HepG2 (cell line): ENCODE measurements at regions not wholly inside any gene's neighbourhood (a gene's known extent, or its start where the extent isn't known, plus 50 kb on each side); places are given as distances from the start of the nearest gene placed in this dataset.

Experiments used
- ATAC-seq: fragments of 200-7000 bp; cut with Tn5 transposase; 3 replicates; pipeline ENCODE4 v1.9.1; 2020; ENCODE audit warnings: mild to moderate bottlenecking, moderate library complexity
- BruUV-seq: library from RNA; stranded (reverse); fragments of 400-500 nt; replicated peaks from 2 replicates; lab custom pipeline; 2021; lab: Mats Ljungman, UMichigan
- CTCF ChIA-PET: fragments of 300-600 bp; formaldehyde crosslinking; extraction: SDS; loops from one replicate; lab custom pipeline; 2021; ENCODE audit warnings: low total read pairs, inconsistent platforms, low intra/inter-chr PET ratio; lab: Yijun Ruan, JAX
- POLR2A ChIA-PET: fragments of 350-600 bp; sonication (Branson Sonifier 250); formaldehyde crosslinking; loops from one replicate; lab custom pipeline; 2020; ENCODE audit warnings: antibody characterized with exemption, inconsistent platforms; lab: Yijun Ruan, JAX
- DNase-seq: peaks from one replicate; pipeline ENCODE4 v3.0.0-alpha.2; 2015; ENCODE audit warnings: low spot score
- FAIRE-seq: peaks from 3 replicates; lab custom pipeline; 2011; peaks lifted over from hg19 to GRCh38; lab: Jason Lieb, UNC
- H2AFZ ChIP-seq: one replicate; pipeline ENCODE4 v1.6.1; 2011; ENCODE audit warnings: low read length, inconsistent platforms
- H3K27ac ChIP-seq: fragments of 300-600 bp; 3 replicates; pipeline ENCODE4 v1.8.0; 2011; ENCODE audit warnings: mixed run types, mild to moderate bottlenecking, mixed read lengths, low read length, inconsistent platforms; ENCODE audit not compliant: insufficient read depth; ENCODE audit errors: extremely low read length
- H3K27me3 ChIP-seq, 2 experiments: fragments of 200-600 bp in 1 of 2; 2 replicates in 1 of 2; 3 replicates in 1 of 2; pipeline versions ENCODE4 v1.6.0 to v1.8.0; 2011; ENCODE audit warnings: low read length in 2 of 2, mild to moderate bottlenecking in 2 of 2, moderate library complexity in 2 of 2, inconsistent platforms in 1 of 2; ENCODE audit not compliant: insufficient read depth in 2 of 2, control insufficient read depth in 1 of 2
- H3K36me3 ChIP-seq, 2 experiments: fragments of 200-600 bp in 1 of 2; replicated peaks in 1 of 2; 2 replicates in 1 of 2; 3 replicates in 1 of 2; pipeline versions ENCODE4 v1.5.1 to v1.8.0; 2011; ENCODE audit warnings: low read length in 2 of 2, inconsistent platforms in 1 of 2; ENCODE audit not compliant: insufficient read depth in 2 of 2, control insufficient read depth in 1 of 2
- H3K4me1 ChIP-seq: 2 replicates; pipeline ENCODE4 v1.5.1; 2012; ENCODE audit warnings: low read length, inconsistent platforms; ENCODE audit not compliant: insufficient read depth
- H3K4me2 ChIP-seq: 2 replicates; pipeline ENCODE4 v1.6.0; 2011; ENCODE audit warnings: low read depth, low read length, inconsistent platforms
- H3K4me3 ChIP-seq, 3 experiments: fragments of 200-600 bp in 1 of 3; sonication (generic), shearing (Covaris generic) in 1 of 3; replicated peaks in 1 of 3; 2 replicates each; pipeline ENCODE4 v1.5.1; 2011 to 2016; ENCODE audit warnings: low read length in 3 of 3, inconsistent platforms in 2 of 3, low read depth in 2 of 3, mild to moderate bottlenecking in 2 of 3, control low read depth in 1 of 3, mixed read lengths in 1 of 3; ENCODE audit not compliant: insufficient read depth in 1 of 3
- H3K79me2 ChIP-seq: one replicate; pipeline ENCODE4 v1.6.1; 2011; ENCODE audit warnings: low read length, inconsistent platforms; ENCODE audit not compliant: insufficient read depth
- H3K9ac ChIP-seq: 2 replicates; pipeline ENCODE4 v1.6.0; 2011; ENCODE audit warnings: mild to moderate bottlenecking, low read depth, low read length, inconsistent platforms; ENCODE audit not compliant: insufficient read depth
- H3K9me3 ChIP-seq: 2 replicates; pipeline ENCODE4 v1.5.1; 2012; ENCODE audit warnings: mild to moderate bottlenecking, low read length
- H4K20me1 ChIP-seq: 2 replicates; pipeline ENCODE4 v1.6.0; 2011; ENCODE audit warnings: inconsistent platforms, mild to moderate bottlenecking, low read length, moderate library complexity; ENCODE audit not compliant: insufficient read depth
- CEBPZ ChIP-seq: IDR thresholded peaks from 2 replicates; pipeline ENCODE4 v1.6.1; 2012; ENCODE audit warnings: low read length, improper control_type of control experiment
- HNF1B ChIP-seq: sonication (generic); formaldehyde crosslinking; IDR thresholded peaks from 2 replicates; pipeline ENCODE4 v1.5.1; 2020; ENCODE audit warnings: mild to moderate bottlenecking, moderate library complexity, missing genetic modification reagents
- KLF6 ChIP-seq: IDR thresholded peaks from 2 replicates; pipeline ENCODE4 v1.8.0; 2016; ENCODE audit warnings: missing biosample characterization, missing genetic modification reagents
- MBNL3 ChIP-seq: fragments of 250-450 bp; sonication (Bioruptor Pico); conservative IDR thresholded peaks from 2 replicates; pipeline ENCODE4 v1.8.0; 2022; ENCODE audit warnings: mild to moderate bottlenecking, inconsistent platforms
- MED8 ChIP-seq: sonication (generic); formaldehyde crosslinking; IDR thresholded peaks from 2 replicates; pipeline ENCODE4 v1.8.1; 2023; ENCODE audit warnings: mild to moderate bottlenecking, missing genetic modification reagents; ENCODE audit not compliant: insufficient replicate concordance
- REPIN1 ChIP-seq: sonication (generic); formaldehyde crosslinking; IDR thresholded peaks from 2 replicates; pipeline ENCODE4 v1.8.0; 2022; ENCODE audit warnings: missing genetic modification reagents, low read depth, mild to moderate bottlenecking, borderline replicate concordance
- SKIL ChIP-seq: sonication (generic); formaldehyde crosslinking; IDR thresholded peaks from 2 replicates; pipeline ENCODE4 v1.8.0; 2022; ENCODE audit warnings: missing genetic modification reagents, mild to moderate bottlenecking, moderate library complexity, borderline replicate concordance
- ZBTB3 ChIP-seq: sonication (generic); formaldehyde crosslinking; IDR thresholded peaks from 2 replicates; pipeline ENCODE4 v1.4.0; 2020; ENCODE audit warnings: low read depth, mild to moderate bottlenecking, moderate library complexity, missing genetic modification reagents, borderline replicate concordance
- ZFP36L2 ChIP-seq: sonication (generic); formaldehyde crosslinking; IDR thresholded peaks from 2 replicates; pipeline ENCODE4 v1.4.0; 2020; ENCODE audit warnings: missing genetic modification reagents
- ZFYVE20 ChIP-seq: sonication (generic); formaldehyde crosslinking; IDR thresholded peaks from 2 replicates; pipeline ENCODE4 v1.8.0; 2023; ENCODE audit warnings: low read depth, mild to moderate bottlenecking, moderate library complexity, missing genetic modification reagents, borderline replicate concordance
- ZNF138 ChIP-seq: sonication (generic); formaldehyde crosslinking; IDR thresholded peaks from 2 replicates; pipeline ENCODE4 v1.5.0; 2020; ENCODE audit warnings: mild to moderate bottlenecking, low read depth, missing genetic modification reagents
- ZNF30 ChIP-seq: sonication (generic); formaldehyde crosslinking; IDR thresholded peaks from 2 replicates; pipeline ENCODE4 v1.5.0; 2020; ENCODE audit warnings: mild to moderate bottlenecking, missing genetic modification reagents
- ZNF432 ChIP-seq: sonication (generic); formaldehyde crosslinking; IDR thresholded peaks from 2 replicates; pipeline ENCODE4 v1.5.0; 2020; ENCODE audit warnings: missing genetic modification reagents, mild to moderate bottlenecking, borderline replicate concordance
- ZNF576 ChIP-seq: sonication (generic); formaldehyde crosslinking; IDR thresholded peaks from 2 replicates; pipeline ENCODE4 v1.4.0; 2020; ENCODE audit warnings: mild to moderate bottlenecking, missing genetic modification reagents
- ZNF607 ChIP-seq: sonication (generic); formaldehyde crosslinking; IDR thresholded peaks from 2 replicates; pipeline ENCODE4 v1.5.1; 2020; ENCODE audit warnings: missing genetic modification reagents, mild to moderate bottlenecking, borderline replicate concordance
- ZSCAN30 ChIP-seq: sonication (generic); formaldehyde crosslinking; IDR thresholded peaks from 2 replicates; pipeline ENCODE4 v1.5.0; 2020; ENCODE audit warnings: mild to moderate bottlenecking, missing genetic modification reagents
- WGBS: methylation state at CpG from one replicate; pipeline ENCODE4 v1.1.6; 2017; ENCODE audit warnings: low lambda C conversion rate; 5-methylcytosine and 5-hydroxymethylcytosine counted together
- in situ Hi-C: cut with HindIII; loops from 2 replicates; pipeline ENCODE4 v1.10.0; 2017; ENCODE audit warnings: low pct_unique_long_range_greater_than_20kb; ENCODE audit not compliant: extremely low pct_ligation_motif_present
- intact Hi-C: fragments of 100-400 bp; cut with micrococcal nuclease; formaldehyde crosslinking; loops from one replicate; pipeline ENCODE4 v1.10.0; 2022; ENCODE audit not compliant: unreplicated experiment

- Histone ChIP-seq H3K4me2 (no peak overlapping the region), H3K27me3 (no peaks in the 10 kb centered on the region), H3K4me1 (no peaks in the 10 kb centered on the region), H2AFZ (no peak overlapping the region), H3K9me3 (peaks cover 66% of the 10 kb centered on the region), H3K36me3 (no peaks in the 10 kb centered on the region), H3K79me2 (no peaks in the 10 kb centered on the region), H3K27ac (no peak overlapping the region), H3K9ac (no peak overlapping the region), H3K4me3 (no peak overlapping the region), H4K20me1 (no peaks in the 10 kb centered on the region)
- CTCF ChIA-PET = no interaction called here
- in situ Hi-C loops (no loop called here), intact Hi-C loops (no loop called here)
- TF ChIP-seq ZBTB3 (no peak), ZSCAN30 (no peak), CEBPZ (no peak), ZFP36L2 (CRISPR knock-in tag) (no peak), SKIL (CRISPR knock-in tag) (no peak), REPIN1 (CRISPR knock-in tag) (no peak), ZNF607 (CRISPR knock-in tag) (no peak), ZNF432 (no peak), HNF1B (CRISPR knock-in tag) (no peak), KLF6 (CRISPR knock-in tag) (no peak), MED8 (CRISPR knock-in tag) (no peak), MBNL3 (CRISPR knock-in tag) (no peak), ZNF138 (CRISPR knock-in tag) (no peak), ZFYVE20 (CRISPR knock-in tag) (no peak), ZNF30 (CRISPR knock-in tag) (no peak), ZNF576 (CRISPR knock-in tag) (no peak)
- no peak for DNase-seq
- no TSS peak for BruUV-seq
- ATAC-seq = no peak
- FAIRE-seq = no peak
- POLR2A ChIA-PET = no interaction called here
- 0% methylated on average over 1 of the region's 1 CpG for WGBS
Observed at GRCh38 chr4:28426251-28426650, 1565.6 kb downstream of the STIM2 start.
